Astrocyte (in vitro differentiated cells and primary cell): ENCODE measurements at regions not wholly inside any gene's neighbourhood (a gene's known extent, or its start where the extent isn't known, plus 50 kb on each side); places are given as distances from the start of the nearest gene placed in this dataset.

ENCODE experiments used
- EZH2 ChIP-seq: IDR thresholded peaks from 2 replicates; pipeline ENCODE4 v1.6.1; 2012; ENCODE audit warnings: mild to moderate bottlenecking, low read length, inconsistent platforms; ENCODE audit not compliant: insufficient read depth
- TF ChIP-seq, protein P1 (sequence below): IDR thresholded peaks from 2 replicates; pipeline ENCODE4 v1.5.1; 2011; ENCODE audit warnings: low read depth, mild to moderate bottlenecking, inconsistent platforms, low read length, moderate library complexity; ENCODE audit not compliant: insufficient read depth

DNA sequence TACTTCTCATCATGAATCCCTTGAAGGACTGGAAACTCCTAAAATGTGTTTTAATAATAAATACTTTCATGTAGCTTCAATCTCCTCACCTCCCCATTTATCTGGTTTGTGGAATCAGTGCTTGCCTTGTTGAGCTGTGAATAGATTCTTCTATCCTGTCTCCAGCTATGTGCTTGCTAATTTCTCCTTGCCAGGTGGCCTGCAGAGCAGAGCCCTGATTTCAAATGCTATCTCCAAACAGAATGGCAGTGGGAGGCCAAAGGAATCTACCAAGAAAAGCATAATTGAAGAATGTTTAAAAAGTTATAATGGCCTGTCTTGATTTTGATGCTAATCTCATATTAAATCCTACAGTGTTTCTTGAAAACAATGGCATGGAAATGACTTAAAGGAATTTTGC is 309.3 kb upstream of the CHORDC1 start:
- TF ChIP-seq, protein P1, sequence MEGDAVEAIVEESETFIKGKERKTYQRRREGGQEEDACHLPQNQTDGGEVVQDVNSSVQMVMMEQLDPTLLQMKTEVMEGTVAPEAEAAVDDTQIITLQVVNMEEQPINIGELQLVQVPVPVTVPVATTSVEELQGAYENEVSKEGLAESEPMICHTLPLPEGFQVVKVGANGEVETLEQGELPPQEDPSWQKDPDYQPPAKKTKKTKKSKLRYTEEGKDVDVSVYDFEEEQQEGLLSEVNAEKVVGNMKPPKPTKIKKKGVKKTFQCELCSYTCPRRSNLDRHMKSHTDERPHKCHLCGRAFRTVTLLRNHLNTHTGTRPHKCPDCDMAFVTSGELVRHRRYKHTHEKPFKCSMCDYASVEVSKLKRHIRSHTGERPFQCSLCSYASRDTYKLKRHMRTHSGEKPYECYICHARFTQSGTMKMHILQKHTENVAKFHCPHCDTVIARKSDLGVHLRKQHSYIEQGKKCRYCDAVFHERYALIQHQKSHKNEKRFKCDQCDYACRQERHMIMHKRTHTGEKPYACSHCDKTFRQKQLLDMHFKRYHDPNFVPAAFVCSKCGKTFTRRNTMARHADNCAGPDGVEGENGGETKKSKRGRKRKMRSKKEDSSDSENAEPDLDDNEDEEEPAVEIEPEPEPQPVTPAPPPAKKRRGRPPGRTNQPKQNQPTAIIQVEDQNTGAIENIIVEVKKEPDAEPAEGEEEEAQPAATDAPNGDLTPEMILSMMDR, result no peak
- TF ChIP-seq EZH2, result no peak
